Endothelial cell of umbilical vein (primary cell): ENCODE measurements at regions not wholly inside any gene's neighbourhood (a gene's known extent, or its start where the extent isn't known, plus 50 kb on each side); places are given as distances from the start of the nearest gene placed in this dataset.
A peak's percentile ranks its signal among the peaks of the same experiment; 100 is the strongest.

ENCODE experiments used
- BruUV-seq: library from RNA; stranded (reverse); fragments of 400-500 nt; replicated peaks from 2 replicates; lab custom pipeline; 2021; lab: Mats Ljungman, UMichigan
- CTCF ChIA-PET: fragments of 300-600, 350-600 bp; sonication (Branson Sonifier 250); formaldehyde crosslinking; loops from one replicate; lab custom pipeline; 2021; ENCODE audit warnings: antibody characterized with exemption, inconsistent platforms; lab: Charles Lee
- POLR2A ChIA-PET: fragments of 300-600, 350-600 bp; sonication (Branson Sonifier 250); formaldehyde crosslinking; loops from one replicate; lab custom pipeline; 2021; ENCODE audit warnings: antibody characterized with exemption, inconsistent platforms; lab: Charles Lee
- DNase-seq: peaks from one replicate; pipeline ENCODE4 v3.0.0-alpha.2; 2011; ENCODE audit warnings: low read depth, low spot score
- FAIRE-seq: peaks from 2 replicates; lab custom pipeline; 2011; peaks lifted over from hg19 to GRCh38; lab: Jason Lieb, UNC
- H2AFZ ChIP-seq: 2 replicates; pipeline ENCODE4 v1.6.0; 2012; ENCODE audit warnings: low read depth, low read length, control low read depth, inconsistent platforms
- H3K27ac ChIP-seq: 2 replicates; pipeline ENCODE4 v1.5.1; 2011; ENCODE audit warnings: low read depth, mild to moderate bottlenecking, control low read depth, low read length, moderate library complexity; ENCODE audit not compliant: insufficient read depth
- H3K27me3 ChIP-seq, 2 experiments: 2 replicates each; pipeline versions ENCODE4 v1.6.0 to v1.6.1; 2011; ENCODE audit warnings: low read length in 2 of 2, mixed read lengths in 1 of 2; ENCODE audit not compliant: control insufficient read depth in 2 of 2, insufficient read depth in 2 of 2
- H3K36me3 ChIP-seq, 2 experiments: 2 replicates in 1 of 2; 3 replicates in 1 of 2; pipeline ENCODE4 v1.5.1; 2011; ENCODE audit warnings: low read length in 2 of 2, mild to moderate bottlenecking in 1 of 2, moderate library complexity in 1 of 2; ENCODE audit not compliant: control insufficient read depth in 2 of 2, insufficient read depth in 2 of 2; ENCODE audit errors: extremely low read depth in 1 of 2
- H3K4me1 ChIP-seq: 3 replicates; pipeline ENCODE4 v1.5.1; 2011; ENCODE audit warnings: mild to moderate bottlenecking, low read length; ENCODE audit not compliant: control insufficient read depth, insufficient read depth; ENCODE audit errors: extremely low read depth
- H3K4me2 ChIP-seq: 2 replicates; pipeline ENCODE4 v1.6.1; 2011; ENCODE audit warnings: low read length, control low read depth, mixed read lengths; ENCODE audit not compliant: insufficient read depth
- H3K4me3 ChIP-seq, 3 experiments: fragments of 200-600 bp in 1 of 3; sonication (generic), shearing (Covaris generic) in 1 of 3; replicated peaks in 1 of 3; 2 replicates each; pipeline ENCODE4 v1.5.1; 2011 to 2016; ENCODE audit warnings: control low read depth in 3 of 3, low read length in 3 of 3, mild to moderate bottlenecking in 2 of 3, inconsistent platforms in 1 of 3, low read depth in 1 of 3, moderate library complexity in 1 of 3; ENCODE audit not compliant: insufficient read depth in 1 of 3
- H3K79me2 ChIP-seq: 2 replicates; pipeline ENCODE4 v1.6.0; 2012; ENCODE audit warnings: low read length, inconsistent platforms; ENCODE audit not compliant: control insufficient read depth, insufficient read depth
- H3K9ac ChIP-seq: replicated peaks from 2 replicates; pipeline ENCODE3; 2011; ENCODE audit warnings: low read length, control low read depth; ENCODE audit not compliant: insufficient read depth; ENCODE audit errors: extremely low read depth
- H3K9me1 ChIP-seq: replicated peaks from 3 replicates; pipeline ENCODE4 v1.6.0; 2011; ENCODE audit warnings: mild to moderate bottlenecking, low read length; ENCODE audit not compliant: control insufficient read depth, insufficient read depth; ENCODE audit errors: extremely low read depth
- H3K9me3 ChIP-seq: replicated peaks from 2 replicates; pipeline ENCODE4 v1.5.1; 2012; ENCODE audit warnings: low read length, inconsistent platforms; ENCODE audit not compliant: control insufficient read depth, insufficient read depth
- H4K20me1 ChIP-seq: replicated peaks from 2 replicates; pipeline ENCODE3; 2011; ENCODE audit warnings: mild to moderate bottlenecking, low read length; ENCODE audit not compliant: control insufficient read depth, insufficient read depth; ENCODE audit errors: extremely low read depth
- EZH2 ChIP-seq: IDR thresholded peaks from 2 replicates; pipeline ENCODE4 v1.6.1; 2012; ENCODE audit warnings: borderline replicate concordance, low read depth, mild to moderate bottlenecking, moderate library complexity, low read length, inconsistent platforms; ENCODE audit not compliant: severe bottlenecking
- GATA2 ChIP-seq: IDR thresholded peaks from 2 replicates; pipeline ENCODE4 v1.7.0; 2011; ENCODE audit warnings: low read depth, mild to moderate bottlenecking, moderate library complexity, mixed read lengths, low read length; ENCODE audit not compliant: insufficient read length, insufficient read depth
- JUN ChIP-seq: IDR thresholded peaks from 2 replicates; pipeline ENCODE4 v1.6.1; 2011; ENCODE audit warnings: borderline replicate concordance, low read depth; ENCODE audit not compliant: insufficient read length, insufficient read depth
- POLR2AphosphoS5 ChIP-seq: IDR thresholded peaks from 2 replicates; pipeline ENCODE4 v1.6.1; 2012; ENCODE audit warnings: low read depth, mild to moderate bottlenecking, control low read depth, low read length, moderate library complexity; ENCODE audit not compliant: insufficient read depth
- dilution Hi-C: fragments of 300-500 bp; cut with MboI; formaldehyde crosslinking; loops from one replicate; pipeline ENCODE4 v1.15.0; 2019; ENCODE audit warnings: low sequenced_read_pairs; ENCODE audit not compliant: extremely low pct_ligation_motif_present
- intact Hi-C: fragments of 100-400 bp; cut with micrococcal nuclease; formaldehyde crosslinking; loops from one replicate; pipeline ENCODE4 v1.10.0; 2022
- TF ChIP-seq, protein P1 (sequence below), 2 donors: IDR thresholded peaks; 1 replicate in 1 of 2; 2 replicates in 1 of 2; pipeline ENCODE4 v1.5.1; 2011; ENCODE audit warnings: low read length in 2 of 2, mild to moderate bottlenecking in 2 of 2, moderate library complexity in 2 of 2, control low read depth in 1 of 2, inconsistent platforms in 1 of 2, low read depth in 1 of 2; ENCODE audit not compliant: insufficient read depth in 1 of 2; ENCODE audit errors: extremely low read depth in 1 of 2

DNA sequence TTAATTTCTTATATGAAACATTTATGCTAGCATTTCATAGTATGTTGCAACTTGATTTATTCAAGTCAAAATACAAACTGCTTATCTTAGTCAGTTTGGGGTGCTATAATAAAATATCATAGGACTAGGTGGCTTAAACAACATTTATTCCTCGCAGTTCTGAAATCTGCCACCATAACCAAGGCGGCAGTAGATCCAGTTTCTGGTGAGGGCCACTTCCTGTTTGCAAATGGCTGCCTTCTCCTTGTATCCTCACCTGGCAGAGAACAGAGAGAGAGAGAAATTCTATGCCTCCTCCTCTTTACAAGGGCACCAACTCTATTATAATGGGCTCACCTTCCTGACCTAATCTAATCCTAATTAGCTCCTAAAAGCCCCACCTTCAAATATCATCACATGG is 76.1 kb upstream of the RGS2 start:
- Histone ChIP-seq H3K4me1 (no peaks in the 10 kb centered on the region), H3K79me2 (no peaks in the 10 kb centered on the region), H3K36me3 (no peaks in the 10 kb centered on the region), H4K20me1 (no peaks in the 10 kb centered on the region), H3K4me2 (no peak overlapping the region), H3K9me3 (no peaks in the 10 kb centered on the region), H3K27ac (no peak overlapping the region), H2AFZ (no peak overlapping the region), H3K9me1 (no peaks in the 10 kb centered on the region), H3K4me3 (no peak overlapping the region), H3K9ac (no peak overlapping the region), H3K27me3 (no peaks in the 10 kb centered on the region)
- no peak for DNase-seq
- no TSS peak for BruUV-seq
- ChIA-PET POLR2A (no interaction called here), CTCF (interaction anchor here (1.4 kb wide), 1 partner anchor 9 kb away, joined by 7 read pairs; no protein-coding TSS in a partner anchor)
- TF ChIP-seq, protein P1, sequence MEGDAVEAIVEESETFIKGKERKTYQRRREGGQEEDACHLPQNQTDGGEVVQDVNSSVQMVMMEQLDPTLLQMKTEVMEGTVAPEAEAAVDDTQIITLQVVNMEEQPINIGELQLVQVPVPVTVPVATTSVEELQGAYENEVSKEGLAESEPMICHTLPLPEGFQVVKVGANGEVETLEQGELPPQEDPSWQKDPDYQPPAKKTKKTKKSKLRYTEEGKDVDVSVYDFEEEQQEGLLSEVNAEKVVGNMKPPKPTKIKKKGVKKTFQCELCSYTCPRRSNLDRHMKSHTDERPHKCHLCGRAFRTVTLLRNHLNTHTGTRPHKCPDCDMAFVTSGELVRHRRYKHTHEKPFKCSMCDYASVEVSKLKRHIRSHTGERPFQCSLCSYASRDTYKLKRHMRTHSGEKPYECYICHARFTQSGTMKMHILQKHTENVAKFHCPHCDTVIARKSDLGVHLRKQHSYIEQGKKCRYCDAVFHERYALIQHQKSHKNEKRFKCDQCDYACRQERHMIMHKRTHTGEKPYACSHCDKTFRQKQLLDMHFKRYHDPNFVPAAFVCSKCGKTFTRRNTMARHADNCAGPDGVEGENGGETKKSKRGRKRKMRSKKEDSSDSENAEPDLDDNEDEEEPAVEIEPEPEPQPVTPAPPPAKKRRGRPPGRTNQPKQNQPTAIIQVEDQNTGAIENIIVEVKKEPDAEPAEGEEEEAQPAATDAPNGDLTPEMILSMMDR (IDR thresholded peaks at IDR 0.05; ENCODE audit: extremely low read depth in 1 of 2, insufficient read depth in 1 of 2, low read depth in 1 of 2, low read length in 2 of 2), result peak in 1 of 2 donors; percentile 4
- no peak for TF ChIP-seq EZH2
- dilution Hi-C loops, result no loop called here
- intact Hi-C loops, result no loop called here
- no peak for FAIRE-seq

GRCh38 chr1:192735298-192735915 is 73.4 kb upstream of the RGS2 start:
- no peak for DNase-seq
- Histone ChIP-seq H3K27me3 (no peaks in the 10 kb centered on the region), H3K36me3 (no peaks in the 10 kb centered on the region), H3K4me1 (no peaks in the 10 kb centered on the region), H4K20me1 (no peaks in the 10 kb centered on the region), H3K27ac (no peak overlapping the region), H3K4me3 (no peak overlapping the region), H3K9ac (no peak overlapping the region), H3K9me3 (no peaks in the 10 kb centered on the region), H3K79me2 (no peaks in the 10 kb centered on the region), H2AFZ (no peak overlapping the region), H3K9me1 (no peaks in the 10 kb centered on the region), H3K4me2 (no peak overlapping the region)
- TF ChIP-seq JUN (no peak), GATA2 (no peak), EZH2 (no peak), POLR2AphosphoS5 (no peak)
- TF ChIP-seq, protein P1 (IDR thresholded peaks at IDR 0.05; ENCODE audit: extremely low read depth in 1 of 2, insufficient read depth in 1 of 2, low read depth in 1 of 2, low read length in 2 of 2), result no peak
- BruUV-seq, result no TSS peak
- dilution Hi-C loops (no loop called here), intact Hi-C loops (no loop called here)
- ChIA-PET POLR2A (no interaction called here), CTCF (no interaction called here)
- FAIRE-seq, result no peak
